Trophoblast cell (in vitro differentiated cells and primary cell): ENCODE measurements at regions not wholly inside any gene's neighbourhood (a gene's known extent, or its start where the extent isn't known, plus 50 kb on each side); places are given as distances from the start of the nearest gene placed in this dataset.
A peak's percentile ranks its signal among the peaks of the same experiment; 100 is the strongest.

Experiments
- DNase-seq, 2 donors: peaks; one replicate each; pipeline ENCODE4 v3.0.0-alpha.2; 2016
- H2AFZ ChIP-seq: 2 replicates; pipeline ENCODE4 v1.6.1; 2013; ENCODE audit warnings: low read length, moderate library complexity, mild to moderate bottlenecking; ENCODE audit not compliant: insufficient read depth, poor library complexity
- H2AK5ac ChIP-seq: 2 replicates; pipeline ENCODE4 v1.6.1; 2013; ENCODE audit warnings: mild to moderate bottlenecking, low read length
- H2BK120ac ChIP-seq: 2 replicates; pipeline ENCODE4 v1.6.1; 2013; ENCODE audit warnings: low read length, mild to moderate bottlenecking, moderate library complexity; ENCODE audit not compliant: insufficient read depth, poor library complexity
- H2BK12ac ChIP-seq: 2 replicates; pipeline ENCODE4 v1.6.1; 2013; ENCODE audit warnings: mild to moderate bottlenecking, low read length, moderate library complexity
- H2BK5ac ChIP-seq: 2 replicates; pipeline ENCODE4 v1.6.1; 2013; ENCODE audit warnings: low read length, low read depth, moderate library complexity, mild to moderate bottlenecking; ENCODE audit not compliant: poor library complexity
- H3K14ac ChIP-seq: 2 replicates; pipeline ENCODE4 v1.6.1; 2013; ENCODE audit warnings: mild to moderate bottlenecking, low read length
- H3K18ac ChIP-seq: 2 replicates; pipeline ENCODE4 v1.6.1; 2013; ENCODE audit warnings: mild to moderate bottlenecking, low read length
- H3K23ac ChIP-seq: 2 replicates; pipeline ENCODE4 v1.6.1; 2013; ENCODE audit warnings: low read length
- H3K27ac ChIP-seq: 2 replicates; pipeline ENCODE4 v1.5.1; 2013; ENCODE audit warnings: low read depth, mild to moderate bottlenecking, inconsistent platforms, low read length, moderate library complexity
- H3K27me3 ChIP-seq: 2 replicates; pipeline ENCODE4 v1.6.1; 2013; ENCODE audit warnings: inconsistent platforms, mild to moderate bottlenecking, low read length, moderate library complexity; ENCODE audit not compliant: insufficient read depth
- H3K36me3 ChIP-seq, 2 experiments: 1 replicate in 1 of 2; 2 replicates in 1 of 2; pipeline ENCODE4 v1.6.1; 2013; ENCODE audit warnings: low read length in 2 of 2, mild to moderate bottlenecking in 2 of 2, moderate library complexity in 1 of 2; ENCODE audit not compliant: insufficient read depth in 2 of 2, control insufficient read depth in 1 of 2
- H3K4ac ChIP-seq: 2 replicates; pipeline ENCODE4 v1.6.1; 2013; ENCODE audit warnings: low read depth, mild to moderate bottlenecking, low read length, moderate library complexity
- H3K4me1 ChIP-seq, 2 experiments: 1 replicate in 1 of 2; 2 replicates in 1 of 2; pipeline ENCODE4 v1.6.1; 2013; ENCODE audit warnings: low read length in 2 of 2, mild to moderate bottlenecking in 2 of 2, moderate library complexity in 1 of 2; ENCODE audit not compliant: insufficient read depth in 2 of 2, control insufficient read depth in 1 of 2
- H3K4me2 ChIP-seq: 2 replicates; pipeline ENCODE4 v1.6.1; 2013; ENCODE audit warnings: inconsistent platforms, mild to moderate bottlenecking, low read length, moderate library complexity
- H3K4me3 ChIP-seq: 2 replicates; pipeline ENCODE4 v1.5.1; 2013; ENCODE audit warnings: mild to moderate bottlenecking, low read depth, low read length, inconsistent platforms
- H3K79me1 ChIP-seq: one replicate; pipeline ENCODE4 v1.6.1; 2013; ENCODE audit warnings: low read length
- H3K79me2 ChIP-seq: 2 replicates; pipeline ENCODE4 v1.6.1; 2013; ENCODE audit warnings: low read length, mild to moderate bottlenecking; ENCODE audit not compliant: control insufficient read depth, insufficient read depth, poor library complexity
- H3K9ac ChIP-seq: 2 replicates; pipeline ENCODE4 v1.6.1; 2013; ENCODE audit warnings: mild to moderate bottlenecking, low read length
- H3K9me3 ChIP-seq: 2 replicates; pipeline ENCODE4 v1.6.1; 2013; ENCODE audit warnings: low read depth, mild to moderate bottlenecking, control low read depth, inconsistent platforms, low read length; ENCODE audit not compliant: insufficient read depth
- H4K12ac ChIP-seq: 2 replicates; pipeline ENCODE4 v1.6.1; 2013; ENCODE audit warnings: low read depth, mild to moderate bottlenecking, low read length, moderate library complexity
- H4K8ac ChIP-seq: 2 replicates; pipeline ENCODE4 v1.6.1; 2013; ENCODE audit warnings: low read depth, mild to moderate bottlenecking, low read length, moderate library complexity
- H4K91ac ChIP-seq: one replicate; pipeline ENCODE4 v1.6.1; 2013; ENCODE audit warnings: low read depth, mild to moderate bottlenecking, low read length, moderate library complexity
- WGBS: extraction: QIAGEN DNeasy Blood & Tissue Kit; methylation state at CpG from one replicate; pipeline ENCODE4 v1.1.7; 2013; ENCODE audit warnings: missing lambda C conversion rate; ENCODE audit not compliant: insufficient read length, insufficient coverage; ENCODE audit errors: extremely low coverage; 5-methylcytosine and 5-hydroxymethylcytosine counted together

DNA sequence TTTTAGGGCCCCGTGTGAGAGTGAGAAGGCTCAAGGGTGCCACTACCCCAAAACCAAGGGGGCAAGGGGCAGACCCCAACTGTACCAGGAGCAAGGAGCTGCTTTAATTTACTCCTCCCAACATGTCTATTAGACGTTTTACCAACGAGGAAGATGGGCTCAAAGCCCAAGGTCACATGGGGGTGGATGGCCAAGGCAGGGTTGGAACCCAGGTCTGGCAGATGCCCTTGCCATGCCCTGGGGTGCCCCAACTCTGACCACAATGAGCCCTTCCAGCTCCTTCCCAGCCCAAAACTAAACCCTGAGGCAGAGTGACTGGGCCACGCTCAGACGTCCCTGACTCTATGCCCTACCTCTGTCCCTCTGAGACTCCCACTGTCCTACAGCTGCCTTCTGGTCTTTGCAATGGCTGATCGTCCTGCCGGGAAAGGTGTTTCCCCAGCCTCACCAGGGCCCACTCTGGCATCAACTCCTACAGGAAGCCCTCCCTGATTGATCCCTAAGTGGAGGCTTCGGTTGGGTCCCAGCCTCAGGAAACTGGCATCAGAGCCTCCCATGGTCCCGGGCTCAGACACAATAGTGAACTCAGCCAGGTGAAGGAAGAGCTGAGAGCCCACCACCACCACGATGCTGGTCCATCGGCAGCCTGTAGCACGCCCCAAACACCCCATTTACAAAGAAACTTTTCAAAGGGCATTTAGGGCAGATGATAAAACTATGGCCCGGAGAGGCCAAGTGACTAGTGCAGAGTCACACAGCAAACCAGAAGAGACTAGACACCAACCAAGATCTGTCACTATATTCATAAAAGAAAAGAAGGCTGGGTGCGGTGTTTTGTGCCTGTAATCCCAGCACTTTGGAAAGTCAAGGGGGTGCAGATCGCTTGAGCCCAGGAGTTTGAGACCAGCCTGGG lies 60.2 kb upstream of the MYL10 start:
- Histone ChIP-seq H2BK120ac (no peak overlapping the region), H3K79me1 (no peaks in the 10 kb centered on the region), H3K4me1 (peaks cover 0 to 7% of the 10 kb centered on the region in 2 experiments), H3K14ac (no peak overlapping the region), H2AFZ (no peak overlapping the region), H3K9ac (no peak overlapping the region), H3K36me3 (no peaks in the 10 kb centered on the region), H3K9me3 (peaks cover 1% of the 10 kb centered on the region), H2BK12ac (no peak overlapping the region), H3K23ac (no peak overlapping the region), H4K91ac (no peak overlapping the region), H3K4me3 (no peak overlapping the region), H2AK5ac (no peak overlapping the region), H3K18ac (no peak overlapping the region), H3K4me2 (no peak overlapping the region), H3K27me3 (no peaks in the 10 kb centered on the region), H4K12ac (no peak overlapping the region), H4K8ac (no peak overlapping the region), H3K4ac (no peak overlapping the region), H3K27ac (no peak overlapping the region), H2BK5ac (no peak overlapping the region), H3K79me2 (no peaks in the 10 kb centered on the region)
- no CpG with 5 or more reads among the region's 15 CpGs for WGBS
- DNase-seq, result no peak

DNA sequence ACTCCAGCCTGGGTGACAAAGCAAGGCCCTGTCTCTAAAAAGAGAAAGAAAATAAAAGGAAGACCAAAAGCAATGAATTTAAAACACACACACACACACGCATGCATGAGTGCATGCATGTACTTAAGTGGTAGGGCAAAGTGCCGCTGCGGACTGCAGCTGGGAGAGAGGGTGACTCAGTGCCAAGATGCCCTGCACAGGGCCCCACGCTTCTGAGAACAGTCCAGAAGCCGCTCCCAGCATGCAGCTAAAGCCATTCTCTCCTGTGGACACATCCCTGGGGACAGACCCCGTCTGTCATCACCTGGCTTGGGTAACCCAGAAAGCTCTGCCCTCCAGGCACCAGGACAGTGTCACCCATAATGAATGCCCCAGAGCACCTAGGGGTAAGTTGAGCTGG lies 61.0 kb upstream of the MYL10 start:
- no peak overlapping the region for H3K14ac ChIP-seq
- no peak overlapping the region for H2BK12ac ChIP-seq
- H2BK5ac ChIP-seq, result no peak overlapping the region
- no peaks in the 10 kb centered on the region for H3K79me1 ChIP-seq
- H2AFZ ChIP-seq, result no peak overlapping the region
- no peak overlapping the region for H3K9ac ChIP-seq
- no peaks in the 10 kb centered on the region for H3K27me3 ChIP-seq
- no peak overlapping the region for H3K23ac ChIP-seq
- no peak overlapping the region for H4K91ac ChIP-seq
- no peak overlapping the region for H2AK5ac ChIP-seq
- H3K9me3 ChIP-seq, result peaks cover 1% of the 10 kb centered on the region
- no peak overlapping the region for H4K8ac ChIP-seq
- no peak overlapping the region for H4K12ac ChIP-seq
- DNase-seq, result peak; percentile 64 to 68
- no peak overlapping the region for H3K4me3 ChIP-seq
- H3K18ac ChIP-seq, result no peak overlapping the region
- no peaks in the 10 kb centered on the region for H3K79me2 ChIP-seq
- H3K27ac ChIP-seq, result no peak overlapping the region
- H3K4ac ChIP-seq, result no peak overlapping the region
- peaks cover 0 to 7% of the 10 kb centered on the region in 2 experiments for H3K4me1 ChIP-seq
- H3K4me2 ChIP-seq, result no peak overlapping the region
- no CpG with 5 or more reads among the region's 6 CpGs for WGBS
- no peaks in the 10 kb centered on the region for H3K36me3 ChIP-seq
- H2BK120ac ChIP-seq, result no peak overlapping the region

DNA sequence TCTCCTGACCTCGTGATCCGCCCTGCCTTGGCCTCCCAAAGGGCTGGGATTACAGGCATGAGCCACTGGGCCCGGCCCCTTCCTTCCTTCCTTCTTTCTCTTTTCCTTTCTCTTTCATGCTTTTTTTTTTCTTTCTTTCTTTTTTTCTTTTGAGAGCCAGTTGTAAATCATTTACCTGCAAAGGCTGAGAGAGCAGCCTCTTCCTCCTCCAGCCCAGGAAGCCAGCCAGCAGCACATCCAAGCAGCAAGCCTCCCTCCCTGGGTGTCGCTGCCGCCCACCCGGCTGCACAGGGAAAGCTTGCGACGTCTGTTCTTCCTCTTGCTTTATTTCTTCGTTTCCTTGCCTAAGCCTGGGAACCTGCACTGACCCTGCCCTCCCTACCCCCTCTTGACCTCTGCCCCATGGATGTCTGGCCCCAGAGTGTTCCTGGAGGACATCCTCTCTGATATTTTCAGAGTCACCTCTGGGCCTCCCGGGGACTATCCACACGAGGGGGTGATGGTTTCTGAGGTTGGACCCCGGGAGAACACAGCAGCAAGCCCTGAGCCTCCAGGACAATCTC lies 62.8 kb upstream of the MYL10 start:
- DNase-seq, result peak in 1 of 2 donors; percentile 17
- no peak overlapping the region for H2BK12ac ChIP-seq
- H2AK5ac ChIP-seq, result no peak overlapping the region
- H3K23ac ChIP-seq, result no peak overlapping the region
- H3K14ac ChIP-seq, result no peak overlapping the region
- no peak overlapping the region for H4K8ac ChIP-seq
- no peak overlapping the region for H2BK5ac ChIP-seq
- peaks cover 1% of the 10 kb centered on the region for H3K9me3 ChIP-seq
- H3K18ac ChIP-seq, result no peak overlapping the region
- no CpG with 5 or more reads among the region's 12 CpGs for WGBS
- H3K36me3 ChIP-seq, result no peaks in the 10 kb centered on the region
- no peak overlapping the region for H3K4me3 ChIP-seq
- no peaks in the 10 kb centered on the region for H3K79me1 ChIP-seq
- no peak overlapping the region for H2BK120ac ChIP-seq
- no peak overlapping the region for H4K12ac ChIP-seq
- no peaks in the 10 kb centered on the region for H3K79me2 ChIP-seq
- no peaks in the 10 kb centered on the region for H3K27me3 ChIP-seq
- no peak overlapping the region for H3K27ac ChIP-seq
- H3K4me2 ChIP-seq, result no peak overlapping the region
- no peak overlapping the region for H3K9ac ChIP-seq
- no peak overlapping the region for H4K91ac ChIP-seq
- H3K4ac ChIP-seq, result no peak overlapping the region
- H3K4me1 ChIP-seq, result peaks cover 0 to 7% of the 10 kb centered on the region in 2 experiments
- H2AFZ ChIP-seq, result no peak overlapping the region

DNA sequence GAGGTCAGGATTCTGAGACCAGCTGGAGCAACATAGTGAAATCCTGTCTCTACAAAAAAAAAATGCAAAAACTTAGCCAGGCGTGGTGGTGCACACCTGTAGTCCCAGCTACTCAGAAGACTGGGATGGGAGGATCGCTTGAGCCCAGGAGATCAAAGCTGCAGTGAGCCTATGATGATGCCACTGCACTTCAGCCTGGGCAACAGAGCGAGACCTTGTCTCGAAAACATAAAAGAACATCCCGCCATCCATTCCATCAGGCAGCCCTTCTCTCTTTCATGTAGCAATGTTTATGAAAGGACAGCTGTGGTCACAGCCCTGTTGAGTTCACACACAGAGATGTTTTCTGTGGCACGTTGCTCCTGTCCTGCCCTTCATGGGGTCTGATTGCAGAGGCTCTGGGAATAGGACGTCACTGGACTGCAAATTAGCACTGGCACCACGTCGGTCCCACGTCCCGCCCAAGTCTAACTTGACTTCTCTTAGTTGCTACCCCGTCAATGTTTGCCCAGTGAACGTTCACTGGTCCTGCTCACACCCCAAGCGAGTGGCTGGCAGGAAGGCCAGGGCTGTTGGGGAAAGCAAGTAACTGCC lies 64.5 kb upstream of the MYL10 start:
- no peak overlapping the region for H3K4me2 ChIP-seq
- no peak overlapping the region for H3K4me3 ChIP-seq
- H4K91ac ChIP-seq, result no peak overlapping the region
- DNase-seq, result peak in 1 of 2 donors; percentile 14
- H2AFZ ChIP-seq, result no peak overlapping the region
- no peaks in the 10 kb centered on the region for H3K79me2 ChIP-seq
- H4K12ac ChIP-seq, result no peak overlapping the region
- H3K14ac ChIP-seq, result no peak overlapping the region
- H3K36me3 ChIP-seq, result no peaks in the 10 kb centered on the region
- no peak overlapping the region for H2AK5ac ChIP-seq
- no peaks in the 10 kb centered on the region for H3K79me1 ChIP-seq
- H2BK120ac ChIP-seq, result no peak overlapping the region
- H3K9ac ChIP-seq, result no peak overlapping the region
- H3K4me1 ChIP-seq, result peaks cover 0 to 4% of the 10 kb centered on the region in 2 experiments
- WGBS, result no CpG with 5 or more reads among the region's 14 CpGs
- no peak overlapping the region for H4K8ac ChIP-seq
- peaks cover 2% of the 10 kb centered on the region for H3K9me3 ChIP-seq
- no peak overlapping the region for H3K27ac ChIP-seq
- H3K27me3 ChIP-seq, result no peaks in the 10 kb centered on the region
- no peak overlapping the region for H3K4ac ChIP-seq
- H2BK5ac ChIP-seq, result no peak overlapping the region
- no peak overlapping the region for H2BK12ac ChIP-seq
- no peak overlapping the region for H3K23ac ChIP-seq
- no peak overlapping the region for H3K18ac ChIP-seq
